ENCODE measurements at regions not wholly inside any gene's neighbourhood (a gene's known extent, or its start where the extent isn't known, plus 50 kb on each side); places are given as distances from the start of the nearest gene placed in this dataset.

DNA sequence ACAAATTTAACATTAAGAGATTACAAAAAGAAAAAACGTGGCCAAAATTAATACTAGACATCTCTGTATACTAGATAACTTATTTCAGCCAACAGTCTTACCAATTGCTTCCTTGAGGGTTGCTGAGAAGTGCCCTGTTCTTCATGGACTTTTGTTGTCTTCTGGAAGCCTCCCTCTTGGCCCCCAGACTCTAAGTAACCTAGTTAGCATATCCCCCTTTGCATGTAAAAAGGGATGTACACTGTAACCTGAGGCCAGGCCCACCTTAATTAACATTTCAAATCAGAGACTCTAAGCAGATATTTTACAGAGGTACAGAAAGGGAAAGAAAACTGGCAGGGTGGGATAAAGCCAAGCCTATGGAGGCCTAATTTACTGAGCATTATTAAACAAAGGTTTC lies 1047.3 kb downstream of the ADGRL2 start:
- no peak overlapping the region for H3K27ac ChIP-seq
- H3K4me3 ChIP-seq, result no peak overlapping the region
- no peak for DNase-seq (ENCODE audit: low spot score)
- TF ChIP-seq, protein P1, sequence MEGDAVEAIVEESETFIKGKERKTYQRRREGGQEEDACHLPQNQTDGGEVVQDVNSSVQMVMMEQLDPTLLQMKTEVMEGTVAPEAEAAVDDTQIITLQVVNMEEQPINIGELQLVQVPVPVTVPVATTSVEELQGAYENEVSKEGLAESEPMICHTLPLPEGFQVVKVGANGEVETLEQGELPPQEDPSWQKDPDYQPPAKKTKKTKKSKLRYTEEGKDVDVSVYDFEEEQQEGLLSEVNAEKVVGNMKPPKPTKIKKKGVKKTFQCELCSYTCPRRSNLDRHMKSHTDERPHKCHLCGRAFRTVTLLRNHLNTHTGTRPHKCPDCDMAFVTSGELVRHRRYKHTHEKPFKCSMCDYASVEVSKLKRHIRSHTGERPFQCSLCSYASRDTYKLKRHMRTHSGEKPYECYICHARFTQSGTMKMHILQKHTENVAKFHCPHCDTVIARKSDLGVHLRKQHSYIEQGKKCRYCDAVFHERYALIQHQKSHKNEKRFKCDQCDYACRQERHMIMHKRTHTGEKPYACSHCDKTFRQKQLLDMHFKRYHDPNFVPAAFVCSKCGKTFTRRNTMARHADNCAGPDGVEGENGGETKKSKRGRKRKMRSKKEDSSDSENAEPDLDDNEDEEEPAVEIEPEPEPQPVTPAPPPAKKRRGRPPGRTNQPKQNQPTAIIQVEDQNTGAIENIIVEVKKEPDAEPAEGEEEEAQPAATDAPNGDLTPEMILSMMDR (IDR thresholded peaks at IDR 0.05), result no peak

DNA sequence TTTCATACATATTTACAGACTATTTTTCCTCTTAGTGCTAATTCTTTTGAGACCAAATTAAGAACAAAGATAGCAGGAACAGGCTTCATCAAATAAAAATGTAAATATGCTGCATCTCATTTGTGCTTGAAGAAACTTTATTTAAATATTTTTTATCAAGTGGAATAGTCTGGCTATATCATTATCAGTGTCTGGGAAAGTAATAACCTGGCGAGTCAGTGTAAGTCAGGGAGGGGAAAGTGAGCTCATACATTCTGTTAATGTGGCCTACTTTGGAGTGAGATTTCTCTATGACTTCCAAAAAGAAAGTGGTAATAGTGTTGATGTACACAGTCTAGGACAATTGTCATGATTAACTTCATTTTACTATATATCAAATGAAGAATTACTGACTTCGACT lies 1045.1 kb downstream of the ADGRL2 start:
- TF ChIP-seq, protein P1 (IDR thresholded peaks at IDR 0.05), result no peak
- no peak overlapping the region for H3K4me3 ChIP-seq
- no peak overlapping the region for H3K27ac ChIP-seq
- no peak for DNase-seq (ENCODE audit: low spot score)

DNA sequence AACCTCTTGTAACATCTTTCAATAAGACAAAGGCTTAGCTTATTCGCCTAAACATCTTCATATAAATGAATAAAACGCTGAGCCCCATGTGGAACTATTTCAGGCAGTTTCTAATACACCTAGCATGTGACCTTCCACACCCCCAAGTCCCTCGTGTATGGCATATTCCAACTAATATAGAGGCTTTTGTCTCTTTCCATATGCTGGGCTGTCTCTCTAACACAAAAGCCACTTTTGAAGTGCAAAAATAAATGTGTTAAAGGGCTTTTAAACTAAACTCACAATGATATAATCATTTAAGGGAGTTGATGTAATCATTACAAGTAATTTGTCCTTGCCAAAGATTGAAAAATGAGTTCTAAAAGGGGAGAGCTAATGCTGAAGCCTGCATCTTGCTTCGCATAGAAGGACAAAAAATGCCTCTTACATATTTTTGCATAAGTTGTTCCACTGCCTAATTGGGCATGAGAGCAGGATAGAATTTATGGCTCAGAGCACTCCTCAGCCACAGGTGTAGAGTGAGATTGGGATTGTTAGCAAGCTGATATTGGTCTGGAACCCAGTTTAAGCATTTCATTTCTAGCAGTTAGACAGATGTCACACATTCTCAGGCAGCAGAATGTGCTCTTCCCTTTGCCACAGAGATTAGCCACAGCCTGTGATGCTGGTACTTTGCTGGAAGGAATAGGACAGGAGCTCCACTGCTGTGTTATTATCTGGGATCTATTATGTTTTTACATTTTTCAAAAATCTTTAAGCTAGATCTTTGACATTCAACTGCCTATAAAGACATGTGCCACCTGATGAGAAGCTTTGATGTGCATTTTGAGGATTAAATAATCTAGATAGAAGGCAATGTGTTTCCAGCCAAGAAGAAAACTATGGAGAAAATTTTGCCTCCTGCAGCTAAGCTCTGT lies 1044.4 kb downstream of the ADGRL2 start:
- H3K27ac ChIP-seq, result no peak overlapping the region
- TF ChIP-seq, protein P1 (IDR thresholded peaks at IDR 0.05), result no peak
- no peak for DNase-seq (ENCODE audit: low spot score)
- no peak overlapping the region for H3K4me3 ChIP-seq

DNA sequence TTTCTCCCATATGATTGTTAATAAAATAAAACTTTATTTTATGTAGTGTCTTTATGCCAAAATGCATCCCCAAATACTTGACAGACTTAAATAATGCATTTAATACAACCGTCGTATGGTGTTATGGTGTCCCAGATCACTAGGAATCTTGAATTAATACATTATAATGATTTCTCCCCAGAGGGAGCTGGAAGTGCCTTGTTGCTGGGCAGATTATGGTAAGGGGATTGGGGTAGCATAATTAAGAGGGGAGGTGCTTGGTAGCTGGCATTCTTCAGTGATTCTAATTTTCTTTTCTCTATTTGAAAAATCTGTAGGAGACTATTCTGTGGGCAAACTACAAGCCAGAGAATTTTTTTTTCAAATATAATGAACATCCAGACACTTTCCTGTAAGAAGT lies 1043.7 kb downstream of the ADGRL2 start:
- Histone ChIP-seq H3K27ac (no peak overlapping the region), H3K4me3 (no peak overlapping the region)
- DNase-seq (ENCODE audit: low spot score), result no peak
- TF ChIP-seq, protein P1 (IDR thresholded peaks at IDR 0.05), result no peak

DNA sequence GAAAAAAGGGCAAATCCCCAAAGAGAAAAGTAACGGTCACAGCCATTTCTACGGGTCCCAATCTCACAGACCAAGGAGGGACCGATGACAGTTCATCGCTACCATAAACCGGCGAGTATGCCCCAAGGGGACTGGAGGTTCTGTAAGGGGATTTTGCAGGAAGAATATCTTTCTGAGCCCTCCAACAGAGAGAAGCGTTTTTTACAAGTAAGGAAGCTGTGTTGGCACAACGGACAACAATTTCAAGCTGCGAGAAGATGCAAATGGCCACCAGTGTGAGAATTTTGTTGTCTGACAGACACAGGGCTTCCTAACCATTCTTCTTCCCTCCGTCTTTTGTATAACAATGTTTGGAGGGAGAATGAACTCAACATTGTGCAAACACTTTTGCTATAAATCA lies 1043.1 kb downstream of the ADGRL2 start:
- Histone ChIP-seq H3K4me3 (no peak overlapping the region), H3K27ac (no peak overlapping the region)
- DNase-seq (ENCODE audit: low spot score), result no peak
- TF ChIP-seq, protein P1 (IDR thresholded peaks at IDR 0.05), result no peak

DNA sequence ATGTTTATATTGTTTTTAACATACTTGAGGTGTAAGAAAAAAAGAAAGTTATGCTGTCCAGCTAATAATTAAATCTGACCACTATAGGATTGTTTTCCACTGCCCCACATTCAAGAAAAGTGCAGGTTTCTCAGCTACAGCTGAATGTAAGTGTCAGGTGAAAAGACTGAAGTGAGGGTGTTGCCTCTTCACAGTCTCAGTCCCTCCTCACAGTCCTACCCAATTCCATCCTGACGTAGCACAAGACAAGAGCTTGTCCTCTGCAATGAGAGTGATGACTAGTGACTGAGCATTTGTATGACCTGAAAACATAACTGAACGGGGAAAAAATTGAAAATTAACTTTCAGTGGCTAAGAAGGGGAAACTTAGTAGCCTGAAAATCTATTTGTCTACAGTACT lies 1039.5 kb downstream of the ADGRL2 start:
- H3K4me3 ChIP-seq, result no peak overlapping the region
- DNase-seq (ENCODE audit: low spot score), result no peak
- no peak overlapping the region for H3K27ac ChIP-seq
- TF ChIP-seq, protein P1 (IDR thresholded peaks at IDR 0.05), result no peak

Data from coronary artery (tissue), 2 donors.